ENCODE measurements at regions not wholly inside any gene's neighbourhood (a gene's known extent, or its start where the extent isn't known, plus 50 kb on each side); places are given as distances from the start of the nearest gene placed in this dataset.

DNA sequence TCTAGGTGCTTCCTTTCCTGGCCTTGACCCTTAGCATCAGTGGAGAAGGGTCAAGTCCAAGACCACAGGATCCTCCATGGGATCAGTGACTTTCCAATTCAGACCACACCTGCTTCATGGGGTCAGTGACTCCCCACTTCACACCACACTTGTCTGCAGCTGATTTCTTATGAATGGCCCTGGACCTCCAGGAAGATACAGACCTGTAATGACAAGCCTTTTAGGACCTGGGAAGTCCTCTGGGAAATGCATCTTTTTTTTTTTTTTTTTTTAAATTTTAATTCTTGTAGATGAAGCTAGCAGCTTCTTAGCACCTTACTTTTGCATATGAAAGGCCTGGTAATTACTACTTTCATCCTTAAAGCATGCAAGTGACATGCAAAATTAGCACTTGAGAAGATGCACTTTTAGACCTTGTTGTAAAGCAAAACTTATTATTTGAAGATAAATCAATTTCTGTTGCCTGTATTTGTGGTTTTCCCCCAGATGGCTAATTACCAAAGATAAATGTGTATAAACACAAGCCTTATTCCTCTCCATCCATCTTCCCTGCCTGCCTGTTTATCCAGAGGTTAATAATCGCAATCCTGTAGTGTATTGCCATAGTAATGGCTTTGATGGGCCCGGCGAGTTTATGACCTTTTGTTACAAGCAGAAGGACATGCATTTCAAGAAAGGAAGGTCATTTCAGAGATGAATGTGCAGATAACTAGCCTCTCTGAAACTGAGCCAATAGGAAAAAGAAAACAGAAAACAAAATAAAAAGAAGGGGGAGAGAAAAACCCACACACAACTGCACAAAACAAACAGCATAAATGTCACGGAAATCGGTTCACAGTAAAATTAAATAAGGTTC lies 1018.7 kb downstream of the TYW1 start:
- Histone ChIP-seq H3K27me3 (no peaks in the 10 kb centered on the region), H3K4me3 (no peak overlapping the region), H3K27ac (no peak overlapping the region), H3K4me1 (no peaks in the 10 kb centered on the region), H3K9me3 (peaks cover 0 to 9% (median 0%) of the 10 kb centered on the region in 4 donors), H3K36me3 (no peaks in the 10 kb centered on the region)
- WGBS, 2 donors: 23 to 33% methylated on average over 5 of the region's 5 CpGs
- DNase-seq: no peak
- intact Hi-C loops (cut with DNase I): no loop called here
- TF ChIP-seq POLR2A (IDR thresholded peaks at IDR 0.05): no peak
- TF ChIP-seq, protein P1, sequence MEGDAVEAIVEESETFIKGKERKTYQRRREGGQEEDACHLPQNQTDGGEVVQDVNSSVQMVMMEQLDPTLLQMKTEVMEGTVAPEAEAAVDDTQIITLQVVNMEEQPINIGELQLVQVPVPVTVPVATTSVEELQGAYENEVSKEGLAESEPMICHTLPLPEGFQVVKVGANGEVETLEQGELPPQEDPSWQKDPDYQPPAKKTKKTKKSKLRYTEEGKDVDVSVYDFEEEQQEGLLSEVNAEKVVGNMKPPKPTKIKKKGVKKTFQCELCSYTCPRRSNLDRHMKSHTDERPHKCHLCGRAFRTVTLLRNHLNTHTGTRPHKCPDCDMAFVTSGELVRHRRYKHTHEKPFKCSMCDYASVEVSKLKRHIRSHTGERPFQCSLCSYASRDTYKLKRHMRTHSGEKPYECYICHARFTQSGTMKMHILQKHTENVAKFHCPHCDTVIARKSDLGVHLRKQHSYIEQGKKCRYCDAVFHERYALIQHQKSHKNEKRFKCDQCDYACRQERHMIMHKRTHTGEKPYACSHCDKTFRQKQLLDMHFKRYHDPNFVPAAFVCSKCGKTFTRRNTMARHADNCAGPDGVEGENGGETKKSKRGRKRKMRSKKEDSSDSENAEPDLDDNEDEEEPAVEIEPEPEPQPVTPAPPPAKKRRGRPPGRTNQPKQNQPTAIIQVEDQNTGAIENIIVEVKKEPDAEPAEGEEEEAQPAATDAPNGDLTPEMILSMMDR (IDR thresholded peaks at IDR 0.05): no peak
- TF ChIP-seq POLR2AphosphoS5 (IDR thresholded peaks at IDR 0.05): no peak
- TF ChIP-seq EP300 (IDR thresholded peaks at IDR 0.05): no peak

DNA sequence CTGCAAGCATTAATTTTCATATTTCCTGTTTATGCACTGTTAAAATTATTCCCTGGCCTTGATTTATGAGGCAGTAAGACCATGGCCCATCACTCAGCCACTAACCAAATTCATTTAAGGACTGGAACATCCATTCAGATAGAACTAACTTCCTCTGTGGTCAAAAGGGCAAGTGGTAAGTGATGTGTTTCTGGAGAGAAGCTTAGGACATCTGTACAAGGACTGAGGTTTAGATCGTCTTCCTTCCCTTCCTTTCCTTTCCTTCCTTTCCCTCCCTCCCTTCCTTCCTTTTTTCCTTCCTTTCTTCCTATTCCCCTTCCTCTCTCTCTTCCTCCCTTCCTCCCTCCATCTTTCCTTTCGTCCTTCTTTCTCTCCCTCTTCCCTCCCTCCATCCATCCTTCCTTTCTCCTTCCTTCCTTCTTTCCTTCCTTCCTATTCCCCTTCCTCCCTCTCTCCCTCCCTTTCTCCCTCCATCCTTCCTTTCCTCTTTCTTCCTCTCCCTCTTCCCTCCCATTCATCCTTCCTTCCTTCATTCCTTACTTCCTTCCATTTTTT lies 1019.4 kb downstream of the TYW1 start:
- H3K36me3 ChIP-seq: no peaks in the 10 kb centered on the region
- no peaks in the 10 kb centered on the region for H3K4me1 ChIP-seq
- WGBS, 2 donors: 34 to 59% methylated on average over 2 of the region's 2 CpGs
- intact Hi-C loops (cut with DNase I): no loop called here
- H3K27me3 ChIP-seq: no peaks in the 10 kb centered on the region
- no peak overlapping the region for H3K4me3 ChIP-seq
- TF ChIP-seq POLR2AphosphoS5 (IDR thresholded peaks at IDR 0.05) (no peak), EP300 (IDR thresholded peaks at IDR 0.05) (no peak), POLR2A (IDR thresholded peaks at IDR 0.05) (no peak)
- TF ChIP-seq, protein P1 (IDR thresholded peaks at IDR 0.05): no peak
- H3K27ac ChIP-seq: no peak overlapping the region
- no peak for DNase-seq
- H3K9me3 ChIP-seq: peaks cover 0 to 9% (median 0%) of the 10 kb centered on the region in 4 donors

DNA sequence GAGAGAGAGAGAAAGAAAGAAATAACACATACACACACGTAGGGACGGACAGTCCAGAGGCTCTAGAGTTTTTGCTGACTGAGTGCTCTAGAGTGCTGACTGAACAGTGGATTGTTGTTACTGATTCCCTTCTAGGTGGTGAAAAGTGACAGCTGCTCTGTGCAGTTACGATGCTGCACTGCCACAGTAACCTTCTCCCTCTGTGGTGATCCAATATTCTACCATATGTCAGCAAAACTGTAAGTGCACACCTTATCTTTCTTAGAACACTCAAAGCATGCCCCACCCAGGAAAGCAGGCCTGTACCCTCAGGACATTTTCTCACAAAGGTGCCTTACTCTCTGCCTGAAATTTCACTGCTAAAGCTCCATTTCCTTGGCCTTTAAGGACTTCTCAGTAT lies 1023.5 kb downstream of the TYW1 start:
- TF ChIP-seq POLR2AphosphoS5 (IDR thresholded peaks at IDR 0.05) (no peak), EP300 (IDR thresholded peaks at IDR 0.05) (no peak), POLR2A (IDR thresholded peaks at IDR 0.05) (no peak)
- TF ChIP-seq, protein P1 (IDR thresholded peaks at IDR 0.05): no peak
- Histone ChIP-seq H3K27ac (no peak overlapping the region), H3K4me3 (no peak overlapping the region), H3K4me1 (no peaks in the 10 kb centered on the region), H3K27me3 (no peaks in the 10 kb centered on the region), H3K9me3 (no peaks in the 10 kb centered on the region), H3K36me3 (no peaks in the 10 kb centered on the region)
- no peak for DNase-seq
- WGBS, 2 donors: 82 to 85% methylated on average over 3 of the region's 3 CpGs
- intact Hi-C loops (cut with DNase I): no loop called here

DNA sequence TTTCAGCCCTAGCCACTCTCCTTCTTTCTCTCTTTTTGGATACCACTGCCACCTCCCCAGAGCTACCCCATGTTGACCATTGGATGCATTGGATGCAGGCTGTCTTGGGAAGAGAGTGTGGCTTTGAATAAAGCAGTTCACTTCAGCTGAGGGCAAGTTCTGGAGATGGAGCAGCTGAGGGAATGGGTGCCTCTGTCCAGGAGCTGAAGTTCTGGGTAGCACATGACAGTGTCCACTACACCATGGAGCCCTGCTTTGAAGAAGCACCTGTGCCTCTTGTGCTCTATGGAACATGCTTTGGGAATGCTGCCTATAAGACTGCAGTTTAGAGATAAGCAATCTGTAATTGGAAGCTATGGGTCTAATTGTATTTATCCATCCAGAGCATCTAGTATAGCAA lies 1028.7 kb downstream of the TYW1 start:
- Histone ChIP-seq H3K4me1 (no peaks in the 10 kb centered on the region), H3K27ac (no peak overlapping the region), H3K9me3 (peaks cover 0 to 10% (median 0%) of the 10 kb centered on the region in 4 donors), H3K4me3 (no peak overlapping the region), H3K36me3 (no peaks in the 10 kb centered on the region), H3K27me3 (no peaks in the 10 kb centered on the region)
- no peak for DNase-seq
- no peak for TF ChIP-seq EP300 (IDR thresholded peaks at IDR 0.05)
- no peak for TF ChIP-seq POLR2A (IDR thresholded peaks at IDR 0.05)
- TF ChIP-seq, protein P1 (IDR thresholded peaks at IDR 0.05): no peak
- TF ChIP-seq POLR2AphosphoS5 (IDR thresholded peaks at IDR 0.05): no peak
- intact Hi-C loops (cut with DNase I): no loop called here
